ENCODE measurements at regions not wholly inside any gene's neighbourhood (a gene's known extent, or its start where the extent isn't known, plus 50 kb on each side); places are given as distances from the start of the nearest gene placed in this dataset.

DNA sequence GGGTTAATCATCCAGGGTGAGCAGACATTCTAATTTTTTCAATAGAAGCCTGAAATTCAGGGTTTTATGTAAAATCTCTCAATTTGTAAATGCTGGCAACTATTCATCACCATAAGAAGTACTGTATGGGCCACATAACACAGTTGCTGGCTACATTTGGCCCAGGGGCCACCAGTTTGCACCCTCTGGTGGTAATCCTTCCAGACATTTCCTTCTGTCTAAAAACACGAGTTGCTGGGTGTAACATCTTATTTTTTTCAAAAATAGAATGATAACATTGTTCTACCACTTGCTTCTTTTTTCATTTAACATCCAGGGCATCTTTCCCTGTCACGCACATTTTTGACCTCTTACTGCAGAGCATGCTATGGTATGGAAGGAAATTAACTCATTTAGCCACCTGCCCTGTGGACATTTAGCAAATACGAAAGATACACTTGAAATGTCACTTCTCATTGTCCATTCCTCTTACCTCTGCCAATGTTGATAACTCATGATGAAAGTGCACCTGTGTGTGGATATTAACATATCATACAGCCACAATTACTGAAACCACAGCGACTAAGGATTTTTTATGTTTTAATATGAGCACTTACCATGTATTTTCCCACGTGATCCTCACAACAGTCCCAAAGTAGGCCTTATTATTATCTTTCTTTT lies 117.5 kb upstream of the ARHGEF3 start:
- Histone ChIP-seq H3K27ac (no peak overlapping the region), H3K4me1 (ENCODE audit: insufficient read depth) (peaks cover 2% of the 10 kb centered on the region), H3K27me3 (no peaks in the 10 kb centered on the region), H3K4me3 (no peak overlapping the region), H3K36me3 (no peaks in the 10 kb centered on the region), H3K9me3 (no peaks in the 10 kb centered on the region)
- no peak for TF ChIP-seq EP300 (IDR thresholded peaks at IDR 0.05)
- TF ChIP-seq, protein P1, sequence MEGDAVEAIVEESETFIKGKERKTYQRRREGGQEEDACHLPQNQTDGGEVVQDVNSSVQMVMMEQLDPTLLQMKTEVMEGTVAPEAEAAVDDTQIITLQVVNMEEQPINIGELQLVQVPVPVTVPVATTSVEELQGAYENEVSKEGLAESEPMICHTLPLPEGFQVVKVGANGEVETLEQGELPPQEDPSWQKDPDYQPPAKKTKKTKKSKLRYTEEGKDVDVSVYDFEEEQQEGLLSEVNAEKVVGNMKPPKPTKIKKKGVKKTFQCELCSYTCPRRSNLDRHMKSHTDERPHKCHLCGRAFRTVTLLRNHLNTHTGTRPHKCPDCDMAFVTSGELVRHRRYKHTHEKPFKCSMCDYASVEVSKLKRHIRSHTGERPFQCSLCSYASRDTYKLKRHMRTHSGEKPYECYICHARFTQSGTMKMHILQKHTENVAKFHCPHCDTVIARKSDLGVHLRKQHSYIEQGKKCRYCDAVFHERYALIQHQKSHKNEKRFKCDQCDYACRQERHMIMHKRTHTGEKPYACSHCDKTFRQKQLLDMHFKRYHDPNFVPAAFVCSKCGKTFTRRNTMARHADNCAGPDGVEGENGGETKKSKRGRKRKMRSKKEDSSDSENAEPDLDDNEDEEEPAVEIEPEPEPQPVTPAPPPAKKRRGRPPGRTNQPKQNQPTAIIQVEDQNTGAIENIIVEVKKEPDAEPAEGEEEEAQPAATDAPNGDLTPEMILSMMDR (IDR thresholded peaks at IDR 0.05), result no peak
- TF ChIP-seq POLR2A (IDR thresholded peaks at IDR 0.05), result no peak
- DNase-seq, result no peak
- 88 to 90% (median 88%) methylated on average over 5 of the region's 5 CpGs for WGBS, 3 donors
- intact Hi-C loops (cut with DNase I), result loop anchor here in 1 of 4 donors (10.0 kb wide), 1 partner anchor 64 kb away; no protein-coding TSS in a partner anchor

DNA sequence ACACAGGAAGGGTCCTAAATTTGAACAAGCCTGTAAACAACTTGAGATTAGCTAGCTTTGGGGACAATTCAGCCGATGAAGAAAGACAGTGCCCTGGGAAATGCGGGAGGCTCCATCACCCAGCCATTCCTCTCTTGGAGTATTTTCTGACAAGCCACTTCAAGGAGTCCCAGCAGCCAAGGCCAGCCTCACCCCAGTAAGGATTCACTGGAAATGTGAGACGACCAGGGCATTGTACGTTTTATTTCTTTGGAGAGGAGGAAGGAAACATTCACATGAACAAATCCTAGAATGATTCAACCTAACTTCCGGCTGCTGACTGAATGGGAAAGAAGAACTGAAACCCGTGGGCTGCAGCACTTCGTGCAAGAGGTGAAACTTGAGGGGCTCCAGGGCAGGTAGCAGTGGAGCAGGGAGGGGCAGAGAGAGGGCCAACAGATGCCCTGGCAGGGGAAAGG lies 116.4 kb upstream of the ARHGEF3 start:
- DNase-seq, result no peak
- 79 to 83% (median 83%) methylated on average over 7 of the region's 7 CpGs for WGBS, 3 donors
- peaks cover 2% of the 10 kb centered on the region for H3K4me1 ChIP-seq (ENCODE audit: insufficient read depth)
- H3K36me3 ChIP-seq, result no peaks in the 10 kb centered on the region
- H3K27ac ChIP-seq, result no peak overlapping the region
- no peak for TF ChIP-seq POLR2A (IDR thresholded peaks at IDR 0.05)
- TF ChIP-seq, protein P1 (IDR thresholded peaks at IDR 0.05), result no peak
- TF ChIP-seq EP300 (IDR thresholded peaks at IDR 0.05), result no peak
- no peaks in the 10 kb centered on the region for H3K27me3 ChIP-seq
- no peaks in the 10 kb centered on the region for H3K9me3 ChIP-seq
- intact Hi-C loops (cut with DNase I), result loop anchor here in 1 of 4 donors (10.0 kb wide), 1 partner anchor 63 kb away; no protein-coding TSS in a partner anchor
- H3K4me3 ChIP-seq, result no peak overlapping the region

DNA sequence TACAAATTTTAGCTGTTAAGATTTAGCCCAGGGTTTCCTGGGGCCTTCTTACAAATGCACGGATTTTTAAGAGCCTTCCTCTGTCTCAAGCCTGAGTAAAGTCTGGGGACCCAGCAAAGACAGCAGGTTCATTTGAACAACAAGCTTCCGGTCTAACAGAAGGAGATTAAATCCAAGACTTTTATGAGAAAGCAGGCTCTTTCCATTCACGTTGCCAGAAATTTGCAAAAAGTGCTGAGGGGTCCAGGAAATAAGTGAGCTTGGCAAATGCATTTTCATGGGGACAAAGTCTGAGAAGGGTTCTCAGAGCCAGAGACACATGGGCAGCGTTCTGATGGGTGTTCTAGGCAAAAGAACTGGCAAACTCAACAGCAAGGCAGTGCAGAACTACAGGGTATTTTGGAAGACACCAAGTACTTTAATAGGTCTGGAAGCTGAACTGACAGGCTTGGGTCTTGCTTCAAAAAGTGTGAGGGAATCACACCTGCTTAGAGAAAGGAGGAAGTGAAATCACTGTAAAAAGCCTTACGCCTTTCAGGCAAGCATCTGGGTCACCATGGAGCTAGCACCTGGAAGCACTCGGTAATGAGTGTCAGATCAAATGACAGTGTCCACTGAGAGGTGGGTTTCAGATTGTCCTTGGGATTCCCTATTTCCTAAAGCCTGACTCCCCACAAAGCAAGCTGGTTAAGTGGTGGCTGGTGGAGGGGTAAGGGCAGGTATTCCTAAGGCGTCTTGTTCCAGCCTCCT lies 115.8 kb upstream of the ARHGEF3 start:
- H3K4me3 ChIP-seq, result no peak overlapping the region
- no peaks in the 10 kb centered on the region for H3K27me3 ChIP-seq
- no peak for DNase-seq
- no peaks in the 10 kb centered on the region for H3K9me3 ChIP-seq
- 83 to 89% (median 87%) methylated on average over 7 of the region's 7 CpGs for WGBS, 3 donors
- no peaks in the 10 kb centered on the region for H3K36me3 ChIP-seq
- H3K27ac ChIP-seq, result no peak overlapping the region
- intact Hi-C loops (cut with DNase I), result loop anchor here in 1 of 4 donors (10.0 kb wide), 1 partner anchor 63 kb away; no protein-coding TSS in a partner anchor
- TF ChIP-seq, protein P1 (IDR thresholded peaks at IDR 0.05), result no peak
- no peak for TF ChIP-seq POLR2A (IDR thresholded peaks at IDR 0.05)
- no peak for TF ChIP-seq EP300 (IDR thresholded peaks at IDR 0.05)
- H3K4me1 ChIP-seq (ENCODE audit: insufficient read depth), result no peaks in the 10 kb centered on the region

DNA sequence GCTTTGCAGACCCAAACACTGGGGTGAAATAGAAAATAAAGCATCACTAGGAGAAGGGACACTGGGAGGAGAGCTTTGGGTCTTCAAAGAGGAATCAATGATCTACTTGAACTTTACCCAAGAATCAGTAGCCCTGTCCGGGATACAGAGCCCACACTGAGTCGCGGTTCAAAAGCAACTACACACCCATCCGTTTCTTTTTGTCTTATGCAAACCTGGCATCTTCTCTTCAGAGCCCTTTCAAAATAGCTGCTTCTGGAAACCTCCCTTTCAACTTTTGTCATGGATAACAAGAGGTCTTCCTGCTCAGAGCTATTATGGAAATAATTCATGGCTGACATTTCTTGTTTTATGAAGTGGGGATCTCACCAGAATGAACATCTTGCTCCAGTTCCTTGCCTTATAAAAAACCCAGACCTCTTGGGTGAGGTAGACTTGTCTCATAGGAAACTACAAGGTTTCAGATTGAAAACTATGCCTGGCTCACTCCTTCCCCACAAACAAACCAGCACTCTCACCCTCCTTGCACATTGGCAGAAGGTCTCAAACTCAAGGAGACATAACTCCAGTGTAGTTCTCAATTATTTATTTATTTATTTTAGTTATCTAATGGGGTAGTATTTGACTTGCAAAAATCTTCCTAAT lies 115.1 kb upstream of the ARHGEF3 start:
- Histone ChIP-seq H3K4me1 (ENCODE audit: insufficient read depth) (no peaks in the 10 kb centered on the region), H3K27me3 (no peaks in the 10 kb centered on the region), H3K27ac (no peak overlapping the region), H3K4me3 (no peak overlapping the region), H3K9me3 (no peaks in the 10 kb centered on the region), H3K36me3 (no peaks in the 10 kb centered on the region)
- intact Hi-C loops (cut with DNase I), result loop anchor here in 1 of 4 donors (10.0 kb wide), 1 partner anchor 62 kb away; no protein-coding TSS in a partner anchor
- TF ChIP-seq, protein P1 (IDR thresholded peaks at IDR 0.05), result no peak
- no peak for TF ChIP-seq EP300 (IDR thresholded peaks at IDR 0.05)
- TF ChIP-seq POLR2A (IDR thresholded peaks at IDR 0.05), result no peak
- 71 to 81% (median 77%) methylated on average over 4 of the region's 4 CpGs for WGBS, 3 donors
- no peak for DNase-seq
